A204.1 (cell line): ENCODE measurements at regions not wholly inside any gene's neighbourhood (a gene's known extent, or its start where the extent isn't known, plus 50 kb on each side); places are given as distances from the start of the nearest gene placed in this dataset.

ENCODE experiments used
- FAIRE-seq: peaks from 2 replicates; lab custom pipeline; 2012; peaks lifted over from hg19 to GRCh38; lab: Jason Lieb, UNC

DNA sequence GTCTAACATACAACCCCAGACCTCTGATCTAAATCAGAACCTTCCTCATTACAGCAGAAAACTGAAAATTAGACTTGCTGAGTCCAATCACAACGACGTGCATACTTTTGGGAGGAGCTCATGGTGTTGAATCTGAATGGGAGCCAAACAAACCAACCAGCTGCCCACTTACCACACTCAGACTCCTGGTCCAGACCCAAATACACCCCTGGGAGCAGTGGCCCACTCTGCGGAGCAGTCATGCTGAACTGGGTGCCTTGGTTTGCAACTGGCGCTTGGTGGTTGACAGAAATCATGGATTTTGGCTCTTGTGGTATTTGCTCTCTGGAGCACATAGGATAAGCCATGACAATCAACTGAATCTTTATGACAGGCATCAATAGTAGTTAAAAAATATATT, 253.6 kb upstream of the TNP1 start:
- FAIRE-seq: no peak

DNA sequence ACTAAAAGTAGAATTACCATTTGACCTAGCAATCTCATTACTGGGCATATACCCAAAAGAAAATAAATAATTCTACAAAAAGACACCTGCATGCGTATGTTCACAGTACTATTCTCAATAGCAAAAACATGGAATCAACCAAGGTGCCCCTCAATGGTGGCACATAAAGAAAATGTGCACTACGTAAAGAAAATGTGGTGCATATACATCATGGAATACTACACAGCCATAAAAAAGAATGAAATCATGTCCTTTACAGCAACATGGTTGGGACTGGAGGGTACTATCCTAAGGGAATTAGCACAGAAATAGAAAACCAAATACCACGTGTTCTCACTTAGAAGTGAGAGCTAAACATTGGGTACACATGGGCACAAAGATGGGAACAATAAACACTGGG, 250.7 kb upstream of the TNP1 start:
- FAIRE-seq: no peak

DNA sequence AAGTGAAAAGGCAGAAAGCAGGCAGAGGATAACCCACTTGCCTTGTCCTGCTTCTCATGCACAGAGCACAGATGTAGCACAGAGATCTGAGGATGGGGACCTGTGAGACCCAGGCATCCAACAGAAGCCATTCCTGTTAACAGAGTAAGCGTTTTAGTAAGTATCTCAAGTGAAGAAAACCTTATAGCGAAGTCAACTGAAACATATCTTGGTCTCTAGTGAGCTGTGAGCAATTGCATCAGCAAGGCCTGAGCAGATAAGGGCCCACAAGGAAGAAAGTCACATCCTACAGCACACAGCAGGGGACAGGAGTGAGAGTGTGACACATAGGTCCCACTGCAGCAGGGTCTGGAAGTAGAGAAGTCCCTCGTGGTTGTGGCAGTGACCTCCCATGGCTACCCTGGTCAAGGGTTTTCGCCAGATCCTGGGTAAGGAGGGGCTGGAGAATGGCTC, 248.7 kb upstream of the TNP1 start:
- FAIRE-seq: no peak

DNA sequence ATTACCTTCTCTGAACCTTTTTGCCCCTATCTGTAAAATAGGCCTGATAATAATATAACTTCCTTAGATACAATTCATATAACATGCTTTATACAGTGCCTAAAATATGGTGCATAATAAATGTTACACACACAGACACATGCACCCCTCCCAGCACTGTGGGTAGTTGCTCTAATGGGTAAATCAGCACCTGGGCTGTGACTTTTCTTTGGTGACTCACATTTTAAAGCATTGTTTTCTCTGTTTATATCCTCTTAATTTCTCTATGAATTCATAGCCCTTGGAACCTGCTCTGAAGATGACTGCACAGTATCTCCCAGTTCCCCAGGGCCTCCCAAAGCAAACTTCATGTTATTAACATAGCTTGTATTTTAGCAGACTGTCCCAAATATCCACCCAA, 248.2 kb upstream of the TNP1 start:
- FAIRE-seq: no peak

DNA sequence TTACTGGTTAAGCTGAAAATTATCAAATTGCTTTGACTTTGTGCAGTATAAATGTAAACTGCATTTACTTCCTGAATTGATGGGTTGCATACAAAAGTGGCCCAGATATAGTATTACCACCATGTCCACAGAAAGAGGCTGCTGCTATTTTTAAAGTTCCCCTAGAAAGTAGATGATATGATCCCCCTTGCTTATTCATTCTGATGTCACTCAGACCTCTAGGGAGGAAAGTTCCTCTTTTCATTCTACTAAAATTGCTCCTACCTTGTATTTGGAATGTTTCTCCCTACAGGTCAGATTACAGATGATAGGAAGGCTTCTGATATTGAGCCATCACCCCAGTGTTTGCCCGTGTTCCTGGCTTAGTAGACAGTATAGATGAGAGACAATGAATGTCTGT, 247.6 kb upstream of the TNP1 start:
- FAIRE-seq: no peak

DNA sequence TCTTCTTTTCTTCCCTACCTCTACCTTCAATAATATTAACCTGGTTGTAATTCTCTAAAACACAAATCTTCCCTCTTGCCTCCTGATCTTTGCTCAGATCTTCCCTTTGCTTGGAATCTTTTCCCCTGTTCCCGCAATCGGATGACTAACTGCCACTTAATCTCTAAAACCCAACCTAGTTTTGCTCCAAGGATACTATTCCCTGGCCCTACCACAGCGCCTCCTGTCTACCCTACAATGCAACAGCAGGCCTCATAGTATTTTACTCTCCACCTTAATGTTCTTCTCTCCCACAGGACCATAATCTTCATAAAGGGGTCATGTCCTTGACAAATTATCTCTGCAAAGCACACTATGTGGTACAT, 246.8 kb upstream of the TNP1 start:
- FAIRE-seq: no peak

DNA sequence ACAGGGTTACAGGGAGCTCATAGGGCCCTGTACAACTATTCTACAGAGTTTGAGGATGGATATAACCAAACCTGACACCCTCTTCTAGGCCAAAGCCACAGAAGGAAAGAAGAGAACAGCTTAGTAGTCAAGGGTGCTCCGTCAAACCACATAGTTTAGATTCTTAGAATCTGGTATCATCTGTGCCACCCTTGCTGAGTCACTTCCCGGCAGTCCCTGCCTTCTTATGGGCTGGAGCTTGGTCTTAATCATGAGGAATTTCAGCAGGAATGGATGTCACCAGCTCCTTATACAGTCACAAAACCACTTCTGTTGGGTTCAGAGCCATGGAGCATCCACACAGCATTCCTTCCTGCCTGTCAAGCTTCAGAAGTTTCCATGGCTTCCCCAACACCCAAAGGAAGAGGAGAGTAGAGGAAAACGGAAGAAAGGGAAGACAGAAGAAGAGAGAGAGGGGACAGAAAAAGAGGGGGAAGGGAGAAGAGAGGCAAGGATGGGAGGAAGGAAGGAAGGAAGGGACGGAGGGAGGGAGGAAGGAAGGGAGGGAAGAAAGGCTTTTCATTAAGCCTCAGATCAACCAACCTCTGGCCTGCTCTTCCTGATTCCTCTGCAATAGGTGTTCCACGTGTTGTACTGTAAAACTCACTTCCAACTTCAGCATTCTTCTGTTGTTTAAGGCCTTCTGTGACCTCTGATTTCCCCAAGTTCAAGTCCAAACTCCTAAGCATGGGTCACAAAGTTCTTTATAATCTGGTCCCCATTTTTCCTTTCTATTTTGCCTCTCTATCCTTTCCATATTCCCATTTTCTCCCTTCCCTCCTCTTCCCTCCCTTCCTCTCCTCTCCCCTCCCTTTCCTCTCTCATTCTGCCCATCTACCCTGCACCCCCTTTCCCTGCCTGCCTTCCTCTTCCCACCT, 246.1 kb upstream of the TNP1 start:
- no peak for FAIRE-seq

DNA sequence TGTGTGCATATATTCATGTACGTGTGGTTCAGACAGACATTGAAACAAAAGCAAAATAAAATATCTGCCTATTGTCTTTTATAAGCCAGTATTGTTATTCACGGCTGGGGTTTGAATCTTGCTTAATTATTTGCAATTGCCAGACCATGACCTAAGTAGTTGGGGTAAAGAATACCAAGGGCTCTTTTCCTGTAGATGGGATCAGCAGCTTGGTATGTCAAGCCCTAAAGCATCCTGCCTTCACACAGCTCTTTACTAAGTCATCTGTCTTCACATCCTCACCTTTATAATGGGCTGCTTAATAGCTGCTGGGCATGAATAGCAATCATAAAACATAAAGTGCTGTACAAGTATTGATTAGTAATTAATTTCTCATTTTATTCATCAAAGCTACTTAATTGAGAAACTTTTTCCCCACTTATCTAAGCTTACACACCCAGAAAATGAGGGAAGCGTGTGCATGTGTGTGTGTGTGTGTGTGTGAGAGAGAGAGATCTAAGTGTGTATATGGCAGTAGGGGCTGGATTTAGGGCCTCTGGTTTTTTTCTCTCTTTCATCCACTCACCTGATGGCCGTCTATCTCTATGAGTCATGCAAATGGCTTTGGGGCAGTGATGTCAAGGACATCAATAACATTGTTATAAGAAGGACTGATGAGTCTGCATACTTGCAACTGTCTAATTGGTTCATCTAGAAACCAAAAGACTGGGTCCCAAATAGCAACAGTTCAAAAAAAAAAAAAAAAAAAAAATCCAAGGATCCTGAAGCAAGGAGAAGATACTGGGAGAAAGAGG, 244.1 kb upstream of the TNP1 start:
- no peak for FAIRE-seq

DNA sequence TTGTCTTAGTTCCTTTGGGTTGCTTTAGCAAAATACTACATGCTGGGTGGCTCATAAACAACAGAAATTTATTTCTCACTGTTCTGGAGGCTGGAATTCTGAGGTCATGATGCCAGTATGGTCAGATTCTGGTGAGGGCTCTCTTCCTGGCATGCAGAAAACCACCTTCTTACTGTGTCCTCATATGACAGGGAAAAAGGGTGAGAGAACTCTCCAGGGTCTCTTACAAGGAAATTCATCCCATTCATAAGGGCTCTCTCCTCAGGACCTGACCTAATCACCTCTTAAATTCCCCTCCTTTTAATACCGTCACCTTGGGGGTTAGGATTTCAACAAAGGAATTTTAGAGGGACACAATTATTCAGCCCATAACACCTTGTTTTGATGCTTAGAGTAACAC, 243.1 kb upstream of the TNP1 start:
- no peak for FAIRE-seq

DNA sequence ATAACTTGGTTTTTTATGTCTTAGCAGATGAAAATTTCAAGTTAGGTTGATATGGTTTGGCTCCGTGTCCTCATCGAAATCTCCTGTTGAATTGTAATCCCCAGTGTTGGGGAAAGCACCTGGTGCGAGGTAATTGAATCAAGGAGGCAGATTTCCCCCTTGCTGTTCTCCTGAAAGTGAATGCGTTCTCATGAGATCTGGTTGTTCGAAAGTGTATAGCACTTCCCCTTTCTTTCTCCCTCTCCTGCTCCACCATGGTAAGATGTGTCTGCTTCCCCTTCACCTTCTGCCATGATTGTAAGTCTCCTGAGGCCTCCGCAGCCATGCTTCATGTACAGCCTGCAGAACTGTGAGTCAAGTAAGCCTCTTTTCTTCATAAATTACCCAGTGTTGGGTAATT, 242.1 kb upstream of the TNP1 start:
- FAIRE-seq: no peak

DNA sequence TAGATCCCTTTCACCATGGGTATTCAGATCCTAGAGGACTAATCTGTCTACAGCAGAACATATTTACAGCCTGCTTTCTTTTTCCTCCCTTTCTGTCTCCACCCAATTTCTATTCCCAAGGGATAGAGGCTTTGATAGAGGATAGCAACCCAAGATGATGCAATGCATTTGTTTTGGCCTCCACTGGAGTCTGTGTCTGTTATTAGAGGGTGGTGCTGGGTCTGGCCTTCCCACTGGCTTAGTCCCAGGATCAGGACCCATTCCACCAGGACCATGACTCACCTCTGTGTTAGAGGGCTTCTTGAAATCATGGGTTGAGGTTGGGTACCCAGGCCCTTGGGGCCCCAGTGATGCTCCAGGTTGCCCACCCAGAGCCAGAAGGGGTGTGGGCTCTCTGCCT, 239.7 kb upstream of the TNP1 start:
- no peak for FAIRE-seq

DNA sequence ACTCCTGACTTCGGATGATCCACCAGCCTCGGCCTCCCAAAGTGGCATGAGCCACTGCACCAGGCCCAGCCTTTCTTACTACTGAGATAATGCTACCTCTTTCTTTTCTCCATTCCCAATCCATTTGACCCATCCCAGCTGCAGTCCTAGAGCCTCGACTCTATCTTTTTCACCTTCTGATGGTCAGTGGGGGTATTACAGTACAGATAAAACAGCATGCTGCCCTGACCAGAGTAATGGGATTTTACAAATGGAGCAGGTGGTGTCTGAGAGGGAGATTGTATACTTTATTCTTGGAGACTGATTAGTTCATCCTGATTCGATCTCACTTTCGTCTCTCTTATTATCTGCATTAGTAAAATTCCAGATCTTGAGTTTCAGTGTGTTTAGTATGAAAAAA, 238.6 kb upstream of the TNP1 start:
- FAIRE-seq: no peak

DNA sequence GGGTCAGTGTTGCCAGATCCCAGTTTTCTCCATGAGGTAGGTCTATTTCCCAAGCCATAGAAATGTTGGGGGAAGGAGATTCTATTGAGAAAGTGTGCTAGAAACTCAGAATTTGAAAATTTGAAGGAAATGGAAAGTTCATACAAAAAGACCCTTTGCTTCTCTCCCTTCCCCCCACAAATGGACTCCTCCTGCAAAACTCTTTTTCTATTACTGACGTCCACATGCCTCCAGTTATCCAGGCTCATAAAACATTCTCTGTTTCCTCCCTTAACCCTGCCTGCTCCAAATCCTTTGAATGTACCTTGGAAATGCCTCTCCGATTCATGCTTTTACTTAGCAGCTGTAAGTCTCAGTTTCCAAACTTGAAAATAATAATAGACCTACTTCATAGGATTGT, 237.5 kb upstream of the TNP1 start:
- FAIRE-seq: no peak

DNA sequence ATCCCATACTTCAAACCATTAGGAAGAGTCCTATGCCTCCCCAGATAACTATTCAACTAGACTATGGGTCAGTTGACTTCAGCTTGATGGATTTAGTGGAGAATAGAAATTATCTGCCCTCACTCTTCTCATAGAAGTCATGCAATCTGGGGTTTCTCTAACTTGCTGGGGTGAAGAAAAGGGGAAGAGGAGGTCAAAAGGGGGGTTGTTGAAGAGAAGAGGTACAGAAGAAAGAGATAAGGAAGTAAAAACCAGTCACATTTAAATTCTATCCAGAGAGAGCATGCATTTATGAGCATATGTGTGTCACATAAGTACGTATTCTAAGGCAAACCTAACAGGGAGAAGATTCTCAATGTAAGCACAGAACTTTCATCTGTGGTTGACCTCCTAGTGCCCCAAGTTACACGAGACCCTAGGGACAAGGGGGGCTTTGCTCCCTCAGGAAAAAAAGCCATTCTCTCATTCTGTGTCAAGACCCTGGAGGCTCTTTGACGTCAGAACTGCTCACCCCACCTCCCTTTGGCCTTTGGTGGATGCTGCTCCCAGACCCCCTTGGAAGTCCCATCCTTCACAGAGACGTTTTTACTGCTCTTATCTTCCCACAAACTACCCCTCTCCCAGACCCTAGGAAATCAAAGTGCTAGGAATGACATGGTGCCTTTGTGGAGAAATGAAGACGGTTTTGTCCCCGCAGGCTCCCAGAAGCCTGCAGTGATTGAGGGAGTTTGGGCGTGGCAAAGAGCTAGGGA, 236.8 kb upstream of the TNP1 start:
- FAIRE-seq: no peak

DNA sequence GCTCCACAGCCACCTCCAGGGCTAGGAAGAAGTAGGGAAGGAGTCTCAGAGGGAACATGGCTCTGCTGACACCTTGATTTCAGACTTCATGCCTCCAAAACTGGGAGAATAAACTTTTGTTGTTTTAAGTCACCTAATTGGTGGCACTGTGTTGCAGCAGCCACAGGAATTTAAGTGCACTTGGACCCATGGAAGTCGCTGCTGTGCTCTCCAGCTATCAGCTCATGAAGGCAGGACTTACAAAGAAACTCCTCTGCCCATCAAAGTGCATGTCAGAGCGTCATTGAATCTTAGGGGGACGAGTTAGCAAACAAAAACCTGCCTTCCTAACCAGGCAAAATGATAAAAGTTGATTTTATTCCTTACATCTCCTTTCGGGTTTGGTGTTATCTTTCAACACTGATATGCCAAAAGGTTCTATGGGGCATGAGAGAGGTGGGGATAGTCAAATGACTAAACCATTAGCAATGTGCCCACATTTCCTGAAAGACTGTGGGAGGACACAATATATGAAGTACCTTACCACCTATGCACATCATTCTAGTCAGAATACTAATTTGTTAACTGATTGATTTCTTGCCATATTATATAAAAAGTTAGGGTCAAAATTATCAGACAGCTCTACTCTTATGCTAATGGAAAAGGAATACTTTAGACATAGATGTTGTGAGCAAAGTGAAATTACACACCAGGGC, 235.8 kb upstream of the TNP1 start:
- FAIRE-seq: no peak

DNA sequence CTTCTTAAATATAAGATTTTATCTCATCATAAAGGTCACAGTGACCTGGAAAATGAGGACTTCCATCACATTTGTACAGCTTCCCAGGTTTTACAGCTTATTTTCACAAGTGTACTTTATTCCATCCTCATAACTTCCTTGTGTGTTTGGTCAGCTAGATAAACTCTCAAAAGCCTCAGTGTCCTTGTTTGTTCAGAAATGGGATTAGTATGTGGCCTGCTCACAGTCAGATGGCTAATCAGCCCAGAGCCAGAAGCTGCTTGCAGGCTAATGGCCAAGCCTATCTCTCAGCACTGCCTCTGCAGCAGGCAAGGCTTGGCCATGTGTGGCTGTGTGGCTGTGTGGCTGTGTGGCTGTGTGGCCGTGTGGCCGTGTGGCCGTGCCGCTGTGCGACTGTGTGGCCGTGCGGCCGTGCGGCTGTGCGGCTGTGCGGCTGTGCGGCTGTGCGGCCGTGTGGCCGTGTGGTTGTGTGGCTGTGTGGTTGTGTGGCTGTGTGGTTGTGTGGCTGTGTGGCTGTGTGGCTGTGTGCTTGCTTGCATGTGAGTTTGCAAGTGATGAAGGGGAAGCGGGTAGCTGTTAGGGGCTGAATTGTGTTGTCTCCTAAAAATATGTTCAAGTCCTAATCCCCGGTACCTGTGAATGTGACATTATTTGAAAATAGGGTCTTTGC, 233.0 kb upstream of the TNP1 start:
- no peak for FAIRE-seq

DNA sequence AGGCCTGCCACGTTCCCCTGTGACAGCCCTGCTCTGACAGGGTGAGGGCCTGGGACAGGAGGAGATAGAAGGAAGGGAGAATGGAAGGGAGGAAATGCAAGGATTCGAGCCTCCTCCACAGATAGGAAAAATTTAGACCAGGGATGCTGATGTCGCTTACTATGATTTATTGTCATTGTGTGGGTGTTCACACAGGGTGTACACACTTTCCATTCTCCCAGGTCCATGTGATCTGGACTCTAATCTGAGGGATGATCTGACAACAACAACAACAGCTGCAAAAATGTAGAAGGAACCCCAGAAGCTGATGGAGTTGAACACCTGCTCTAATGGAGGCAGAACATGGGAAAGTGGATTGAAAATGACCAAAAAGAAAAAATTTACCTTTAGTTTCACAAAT, 231.7 kb upstream of the TNP1 start:
- no peak for FAIRE-seq

DNA sequence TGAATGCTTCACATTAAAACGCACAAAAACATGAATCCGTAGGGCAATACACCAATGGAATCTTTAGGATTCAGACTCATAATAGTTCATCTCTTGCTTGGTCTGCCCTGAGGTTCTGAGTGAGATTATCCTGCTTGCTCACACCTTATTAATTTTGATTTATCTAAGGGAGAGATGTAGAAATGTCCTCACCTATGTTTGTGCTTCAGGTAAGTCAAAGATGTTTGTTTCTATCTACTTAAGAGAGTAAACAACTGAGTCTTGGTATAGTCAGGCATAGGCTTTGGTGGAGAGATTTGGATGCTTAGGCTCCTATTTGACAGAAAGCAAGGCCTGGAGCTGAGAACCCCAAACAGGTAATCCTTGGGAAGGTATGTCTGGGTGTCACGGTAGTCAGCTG, 231.0 kb upstream of the TNP1 start:
- no peak for FAIRE-seq

DNA sequence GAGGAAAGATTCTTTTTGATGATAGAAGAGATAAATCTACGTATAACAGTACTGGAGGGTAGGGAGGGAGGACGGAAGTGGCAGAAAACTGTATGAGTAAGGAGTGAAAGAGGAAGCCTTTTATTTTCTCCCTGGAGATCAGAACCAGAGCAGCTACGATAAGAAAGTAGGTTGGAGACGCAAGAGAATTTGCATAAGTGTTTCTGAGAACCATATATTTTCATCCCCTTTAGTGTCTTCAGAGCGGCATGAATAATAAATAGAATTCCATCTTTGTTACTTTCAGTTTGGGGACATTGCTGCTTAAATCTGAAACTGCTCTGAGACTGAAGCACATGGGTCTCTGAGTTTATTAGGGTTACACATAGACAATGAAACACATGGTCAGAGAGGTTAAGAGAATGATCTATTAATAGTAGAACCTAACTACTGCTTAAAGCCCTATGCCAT, 230.2 kb upstream of the TNP1 start:
- no peak for FAIRE-seq

DNA sequence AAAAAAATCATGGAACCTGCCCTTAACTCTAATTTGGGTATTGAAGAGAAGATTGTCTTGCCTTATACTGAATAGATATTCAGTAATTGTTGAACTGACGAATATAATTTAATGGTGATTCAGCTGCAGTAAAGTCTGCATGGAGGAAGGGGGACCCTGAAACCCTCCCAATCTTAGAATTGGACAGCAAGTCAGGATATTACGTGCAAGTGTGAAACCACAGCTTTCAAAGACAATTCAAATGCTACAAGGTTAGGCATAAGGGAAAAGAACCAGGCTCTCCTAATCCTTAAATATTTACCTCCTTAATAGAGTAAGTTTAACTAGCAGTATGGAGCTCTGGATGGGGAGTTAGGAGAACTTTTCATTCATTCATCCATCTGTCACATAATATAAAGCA, 226.9 kb upstream of the TNP1 start:
- FAIRE-seq: no peak

DNA sequence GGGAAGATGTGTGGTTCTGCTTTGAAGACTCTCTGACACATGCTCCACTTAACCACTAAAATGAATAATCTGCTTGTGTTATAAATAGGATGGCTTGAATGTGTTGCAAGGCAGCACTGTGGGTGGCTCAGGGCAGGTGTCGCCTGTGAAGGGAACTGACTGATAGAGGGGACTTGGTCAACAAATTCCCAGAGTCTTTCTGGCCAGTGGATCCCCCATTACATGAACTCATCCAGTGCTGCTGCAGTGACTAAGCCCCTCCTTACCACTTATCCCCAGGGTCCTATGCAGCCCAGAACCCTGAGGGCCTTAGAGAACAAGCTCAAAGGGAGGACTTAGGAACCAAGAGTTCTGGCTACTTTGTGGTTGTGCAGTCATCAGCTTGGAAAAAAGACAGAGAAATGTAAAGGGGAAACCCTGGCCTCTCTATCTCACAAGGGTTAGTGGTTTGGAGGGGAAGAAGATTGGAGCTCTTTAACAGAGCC, 226.2 kb upstream of the TNP1 start:
- FAIRE-seq: no peak

DNA sequence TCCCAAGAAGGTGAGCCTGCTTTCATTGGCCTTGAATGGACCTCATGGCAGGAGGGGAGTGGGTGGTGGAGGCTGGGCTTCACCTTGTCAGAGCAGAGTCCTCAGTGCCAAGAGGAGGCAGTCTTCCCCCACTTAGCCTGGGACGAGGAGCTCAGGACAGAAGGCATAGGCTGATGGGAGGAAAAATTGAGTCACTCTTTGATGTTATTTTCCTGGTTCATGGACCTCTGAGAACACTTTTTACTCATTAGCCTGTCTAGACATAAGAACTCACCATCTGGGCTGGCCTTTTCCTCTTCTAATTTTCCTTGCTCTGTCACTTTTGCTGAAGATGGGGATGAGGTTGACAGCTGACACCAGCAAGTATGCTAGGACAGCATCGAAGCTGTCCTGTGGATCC, 225.7 kb upstream of the TNP1 start:
- FAIRE-seq: no peak
